Retinal pigment epithelial cell (primary cell): ENCODE measurements at regions not wholly inside any gene's neighbourhood (a gene's known extent, or its start where the extent isn't known, plus 50 kb on each side); places are given as distances from the start of the nearest gene placed in this dataset.

Experiments used
- DNase-seq: peaks from one replicate; pipeline ENCODE4 v3.0.0-alpha.2; 2010; ENCODE audit warnings: low read depth
- H3K4me3 ChIP-seq: 2 replicates; pipeline ENCODE4 v1.5.1; 2011; ENCODE audit warnings: mild to moderate bottlenecking, low read length, control low read depth, moderate library complexity
- TF ChIP-seq, protein P1 (sequence below): conservative IDR thresholded peaks from 2 replicates; pipeline ENCODE4 v1.5.1; 2011; ENCODE audit warnings: low read depth, low read length, control low read depth, inconsistent platforms

DNA sequence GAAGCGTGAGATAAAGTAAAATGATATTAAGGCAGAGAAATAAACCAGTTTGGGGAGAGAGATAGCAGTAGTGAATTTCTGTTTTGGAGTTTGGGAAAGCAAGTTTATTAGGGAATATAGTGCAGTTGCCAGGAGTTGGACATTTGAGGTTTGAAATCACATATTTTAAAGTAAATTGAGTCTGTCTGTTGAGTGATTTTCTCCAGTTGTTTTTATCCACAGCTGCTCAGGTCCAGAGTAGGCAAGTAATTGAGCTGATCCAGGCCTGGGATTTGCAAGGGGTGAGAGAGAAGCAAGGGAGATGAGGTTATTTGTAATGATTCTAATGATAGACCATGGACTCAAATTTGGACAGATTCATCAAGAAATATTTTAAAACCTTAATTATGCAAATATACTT lies 481.9 kb downstream of the UTRN start:
- no peak overlapping the region for H3K4me3 ChIP-seq
- no peak for DNase-seq
- TF ChIP-seq, protein P1, sequence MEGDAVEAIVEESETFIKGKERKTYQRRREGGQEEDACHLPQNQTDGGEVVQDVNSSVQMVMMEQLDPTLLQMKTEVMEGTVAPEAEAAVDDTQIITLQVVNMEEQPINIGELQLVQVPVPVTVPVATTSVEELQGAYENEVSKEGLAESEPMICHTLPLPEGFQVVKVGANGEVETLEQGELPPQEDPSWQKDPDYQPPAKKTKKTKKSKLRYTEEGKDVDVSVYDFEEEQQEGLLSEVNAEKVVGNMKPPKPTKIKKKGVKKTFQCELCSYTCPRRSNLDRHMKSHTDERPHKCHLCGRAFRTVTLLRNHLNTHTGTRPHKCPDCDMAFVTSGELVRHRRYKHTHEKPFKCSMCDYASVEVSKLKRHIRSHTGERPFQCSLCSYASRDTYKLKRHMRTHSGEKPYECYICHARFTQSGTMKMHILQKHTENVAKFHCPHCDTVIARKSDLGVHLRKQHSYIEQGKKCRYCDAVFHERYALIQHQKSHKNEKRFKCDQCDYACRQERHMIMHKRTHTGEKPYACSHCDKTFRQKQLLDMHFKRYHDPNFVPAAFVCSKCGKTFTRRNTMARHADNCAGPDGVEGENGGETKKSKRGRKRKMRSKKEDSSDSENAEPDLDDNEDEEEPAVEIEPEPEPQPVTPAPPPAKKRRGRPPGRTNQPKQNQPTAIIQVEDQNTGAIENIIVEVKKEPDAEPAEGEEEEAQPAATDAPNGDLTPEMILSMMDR, result no peak

DNA sequence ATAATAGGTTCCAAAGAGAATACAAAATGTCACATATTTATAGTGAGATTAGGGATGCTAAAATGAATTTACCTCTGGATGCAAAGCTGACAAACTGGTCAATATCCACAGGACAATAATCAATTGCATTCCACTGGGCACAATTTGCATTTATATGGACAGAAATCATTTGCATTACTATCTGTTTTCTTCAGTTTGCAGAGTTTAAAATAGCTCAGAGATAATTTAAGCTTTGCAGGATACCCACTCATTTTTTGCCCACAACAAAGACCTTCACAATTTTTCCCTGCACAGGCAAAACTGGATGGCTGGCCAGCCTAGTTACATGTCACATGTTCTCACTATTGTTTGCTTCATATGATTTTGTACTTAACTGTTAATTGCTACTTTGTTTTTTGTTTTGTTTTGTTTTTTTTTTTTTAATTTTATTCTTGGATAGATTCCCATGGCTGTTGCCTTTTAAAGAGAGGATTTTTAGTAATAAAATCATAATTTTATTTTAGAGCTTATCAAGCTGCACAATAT lies 483.5 kb downstream of the UTRN start:
- no peak for DNase-seq
- TF ChIP-seq, protein P1, result no peak

DNA sequence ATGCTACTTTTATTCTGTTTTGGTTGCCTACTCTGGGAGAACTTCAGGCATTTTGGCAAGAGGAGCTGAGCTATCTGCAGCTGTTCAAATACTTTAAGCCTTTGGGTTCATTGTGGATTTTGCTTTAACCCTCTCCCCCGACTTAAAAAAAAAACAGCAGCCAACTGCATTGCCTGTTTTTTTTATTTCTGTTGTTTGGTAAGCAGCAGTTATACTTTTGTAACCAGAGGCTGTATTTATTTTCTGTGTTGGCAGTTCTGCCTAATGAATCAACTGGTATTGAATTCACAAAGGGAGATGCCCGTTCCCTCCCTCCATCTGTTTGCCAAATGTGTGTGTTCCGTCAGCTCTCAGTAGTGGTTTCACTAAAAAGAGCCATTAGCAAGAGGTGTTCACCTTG lies 484.0 kb downstream of the UTRN start:
- no peak for DNase-seq
- H3K4me3 ChIP-seq, result no peak overlapping the region
- TF ChIP-seq, protein P1, result no peak

More for the DNA sequence above, 483.5 kb downstream of the UTRN start:
- no peak overlapping the region for H3K4me3 ChIP-seq

DNA sequence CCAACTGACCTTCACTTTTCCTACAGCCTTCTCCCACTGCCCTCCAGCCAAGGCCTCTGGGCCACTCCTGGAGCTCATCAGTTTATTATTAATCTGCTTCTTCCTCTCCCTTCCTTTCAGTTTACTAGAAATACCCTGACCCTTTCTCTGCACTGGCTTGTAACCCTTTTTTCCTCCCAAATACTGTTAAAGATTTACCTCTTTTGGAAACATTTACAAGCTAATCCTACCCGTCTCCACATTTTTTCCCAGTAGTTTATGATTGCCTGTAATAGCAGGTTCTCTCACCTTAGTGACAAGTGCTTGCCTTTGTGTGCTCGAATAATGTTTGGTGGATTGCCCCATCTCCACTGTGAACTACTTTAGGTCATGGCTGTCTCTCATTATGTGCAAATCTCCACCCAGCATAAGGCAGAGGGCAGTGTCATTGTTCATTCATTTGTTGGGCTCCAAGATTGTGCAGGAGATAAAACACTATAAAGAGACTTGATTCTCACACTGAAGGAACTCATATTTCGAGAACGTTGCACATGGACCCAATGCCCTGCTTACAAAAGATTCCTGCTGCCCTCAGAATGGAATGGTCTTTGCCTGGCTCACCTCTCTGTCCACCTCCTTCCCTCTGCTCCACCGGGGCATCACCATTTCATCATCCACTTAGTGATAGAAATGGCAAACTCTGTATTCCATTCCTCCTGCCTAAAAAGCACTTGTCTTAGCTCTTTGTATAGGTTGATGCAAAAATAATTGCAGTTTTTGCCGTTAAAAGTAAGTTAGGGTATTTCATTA lies 491.1 kb downstream of the UTRN start:
- no peak overlapping the region for H3K4me3 ChIP-seq
- TF ChIP-seq, protein P1, result no peak
- DNase-seq, result no peak

DNA sequence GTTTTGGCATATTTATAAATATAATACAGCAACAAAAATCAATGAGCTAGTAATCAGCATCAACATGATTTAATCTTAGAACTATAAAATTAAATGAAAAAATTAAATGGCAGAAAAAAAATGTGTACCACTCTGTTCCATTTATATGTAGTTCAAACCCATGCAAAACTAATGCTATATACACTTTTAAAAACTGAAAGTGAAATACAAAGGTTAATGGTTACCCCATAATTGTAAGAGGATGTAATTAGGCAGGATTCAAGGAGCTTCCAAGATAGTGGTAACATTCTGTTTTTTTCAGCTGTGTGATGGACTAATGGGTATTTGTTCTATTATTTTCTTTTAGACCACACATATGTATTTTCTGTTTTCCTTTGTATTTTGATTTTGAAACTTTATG lies 492.1 kb downstream of the UTRN start:
- H3K4me3 ChIP-seq, result no peak overlapping the region
- TF ChIP-seq, protein P1, result no peak
- no peak for DNase-seq

DNA sequence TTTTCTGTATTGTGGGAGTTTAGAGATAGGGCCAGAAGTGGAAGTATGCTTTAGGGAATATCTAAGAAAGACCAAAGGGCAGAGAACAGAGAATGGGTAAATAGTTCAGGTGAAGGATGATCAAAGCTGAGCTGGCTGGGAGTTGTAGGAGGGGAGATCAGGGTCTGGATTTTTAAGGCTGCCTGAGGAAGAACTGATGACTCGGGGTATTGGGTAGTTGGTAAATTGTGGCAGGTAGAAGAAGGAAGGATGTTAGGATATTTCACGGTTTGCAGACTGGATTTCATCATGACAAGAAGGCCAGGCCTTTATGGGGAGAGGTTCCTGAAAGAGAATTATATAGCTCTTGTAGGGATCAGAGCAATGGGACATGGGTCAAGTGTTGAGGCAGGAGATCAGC lies 492.9 kb downstream of the UTRN start:
- TF ChIP-seq, protein P1, result no peak
- DNase-seq, result no peak
- no peak overlapping the region for H3K4me3 ChIP-seq

DNA sequence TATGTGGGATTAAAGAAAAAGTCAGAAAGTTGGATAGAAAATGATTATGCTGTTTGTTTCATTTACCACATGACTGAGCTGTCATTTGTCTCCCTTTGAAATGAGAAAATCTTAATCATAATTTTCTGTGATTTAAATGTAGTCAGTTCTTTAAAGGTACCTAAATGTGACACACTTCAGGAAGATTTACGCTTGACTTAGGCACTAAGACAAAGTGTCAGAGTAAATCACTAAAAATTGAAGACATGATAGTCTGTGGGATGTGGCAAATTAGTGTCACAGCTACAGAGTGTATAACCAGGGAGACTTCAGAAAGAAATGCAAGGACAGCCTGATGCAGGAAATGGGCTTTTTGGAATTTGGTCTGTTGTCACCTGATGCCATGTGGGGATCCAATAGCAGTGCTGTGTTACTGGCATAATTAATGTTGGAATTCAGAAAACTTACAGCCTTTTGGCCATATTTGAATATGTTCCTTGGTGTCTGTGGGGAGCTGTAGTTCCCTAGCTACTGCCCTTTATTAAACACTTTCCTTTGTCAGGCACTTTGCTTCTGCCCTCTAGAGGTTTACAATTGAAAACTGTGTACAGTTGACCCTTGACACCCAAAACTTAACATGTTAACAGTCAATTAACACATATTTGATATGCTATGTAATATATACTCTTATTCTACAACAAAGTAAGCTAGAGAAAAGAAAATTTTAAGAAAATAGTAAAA lies 493.8 kb downstream of the UTRN start:
- DNase-seq, result no peak
- TF ChIP-seq, protein P1, result peak; percentile 28

More for the DNA sequence above, 493.8 kb downstream of the UTRN start:
- H3K4me3 ChIP-seq, result no peak overlapping the region
